ENCODE measurements at regions not wholly inside any gene's neighbourhood (a gene's known extent, or its start where the extent isn't known, plus 50 kb on each side); places are given as distances from the start of the nearest gene placed in this dataset.

DNA sequence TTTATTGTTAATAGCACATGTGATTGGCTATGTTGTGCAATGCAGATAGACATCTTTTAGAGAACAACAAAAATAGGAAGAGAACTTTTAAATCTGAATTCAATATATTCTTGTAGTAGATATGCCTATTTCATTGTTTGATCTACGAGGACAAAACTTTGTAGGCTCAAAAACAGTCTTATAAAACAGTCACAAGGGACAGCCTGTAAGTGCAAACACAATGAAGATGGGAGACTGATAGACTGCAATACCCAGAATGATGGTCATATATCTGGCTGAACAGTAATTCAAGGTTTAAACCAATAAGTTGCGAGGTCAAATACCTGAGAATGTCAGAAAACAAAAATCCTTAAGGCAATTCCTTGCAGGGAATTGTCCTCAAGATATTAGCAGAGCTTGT lies 1342.9 kb upstream of the ADGRB3 start:
- DNase-seq (ENCODE audit: low read depth), result no peak
- H3K4me3 ChIP-seq (ENCODE audit: control insufficient read depth, low read depth, low read length), result no peak overlapping the region
- TF ChIP-seq, protein P1, sequence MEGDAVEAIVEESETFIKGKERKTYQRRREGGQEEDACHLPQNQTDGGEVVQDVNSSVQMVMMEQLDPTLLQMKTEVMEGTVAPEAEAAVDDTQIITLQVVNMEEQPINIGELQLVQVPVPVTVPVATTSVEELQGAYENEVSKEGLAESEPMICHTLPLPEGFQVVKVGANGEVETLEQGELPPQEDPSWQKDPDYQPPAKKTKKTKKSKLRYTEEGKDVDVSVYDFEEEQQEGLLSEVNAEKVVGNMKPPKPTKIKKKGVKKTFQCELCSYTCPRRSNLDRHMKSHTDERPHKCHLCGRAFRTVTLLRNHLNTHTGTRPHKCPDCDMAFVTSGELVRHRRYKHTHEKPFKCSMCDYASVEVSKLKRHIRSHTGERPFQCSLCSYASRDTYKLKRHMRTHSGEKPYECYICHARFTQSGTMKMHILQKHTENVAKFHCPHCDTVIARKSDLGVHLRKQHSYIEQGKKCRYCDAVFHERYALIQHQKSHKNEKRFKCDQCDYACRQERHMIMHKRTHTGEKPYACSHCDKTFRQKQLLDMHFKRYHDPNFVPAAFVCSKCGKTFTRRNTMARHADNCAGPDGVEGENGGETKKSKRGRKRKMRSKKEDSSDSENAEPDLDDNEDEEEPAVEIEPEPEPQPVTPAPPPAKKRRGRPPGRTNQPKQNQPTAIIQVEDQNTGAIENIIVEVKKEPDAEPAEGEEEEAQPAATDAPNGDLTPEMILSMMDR (conservative IDR thresholded peaks at IDR 0.05; ENCODE audit: control insufficient read depth, insufficient read depth, low read depth, low read length), result no peak

DNA sequence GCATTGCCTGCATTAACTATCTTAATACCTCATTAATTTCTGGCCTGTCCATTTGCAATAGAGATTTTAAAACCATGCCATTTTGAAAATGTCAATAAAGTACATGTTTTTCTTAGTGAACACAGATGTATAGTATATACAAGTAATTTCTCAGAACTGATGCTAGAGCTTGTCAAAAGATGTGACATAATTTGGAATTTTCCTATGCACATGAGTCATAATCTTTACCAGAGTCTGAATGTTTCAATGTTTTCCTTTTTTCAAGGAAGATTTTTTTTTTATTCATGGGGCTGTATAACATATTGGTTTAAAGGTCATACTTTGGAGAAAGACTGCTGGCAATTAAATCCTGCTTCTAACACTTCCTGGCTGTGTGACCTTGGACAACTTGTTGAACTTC lies 1347.5 kb upstream of the ADGRB3 start:
- TF ChIP-seq, protein P1 (conservative IDR thresholded peaks at IDR 0.05; ENCODE audit: control insufficient read depth, insufficient read depth, low read depth, low read length), result no peak

DNA sequence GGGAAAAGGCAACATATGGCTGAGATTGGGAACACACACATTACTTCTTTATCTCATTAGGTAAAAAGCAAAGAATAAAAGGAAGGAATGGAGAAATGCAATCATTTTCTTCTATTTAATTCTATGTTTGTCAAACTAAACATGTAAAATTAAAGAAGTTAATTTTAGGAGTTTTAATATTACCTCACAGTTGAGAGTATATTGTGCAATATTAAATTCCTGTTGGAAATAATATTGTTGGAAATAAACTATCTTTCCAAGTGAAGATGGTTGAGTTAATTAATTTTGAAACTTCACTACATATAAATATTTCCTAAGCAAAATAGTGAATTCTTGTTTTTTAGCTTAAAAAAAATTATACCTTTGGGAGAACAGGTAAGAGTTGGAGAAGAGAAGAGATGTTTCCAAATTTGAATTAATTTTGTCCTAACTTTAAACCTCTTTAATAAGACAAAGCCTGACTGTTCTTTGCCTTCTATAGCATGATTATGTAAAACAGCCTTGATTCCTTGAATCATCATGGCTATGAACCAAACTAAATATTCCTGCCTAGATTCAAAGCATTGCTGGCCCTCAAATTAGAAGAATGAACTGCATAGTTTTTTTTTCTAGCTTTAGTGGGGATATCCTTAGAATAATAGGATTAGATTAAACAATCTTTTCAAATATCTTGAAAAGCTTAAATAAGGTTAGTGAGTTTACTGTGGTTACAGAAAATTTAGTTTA lies 1349.1 kb upstream of the ADGRB3 start:
- H3K4me3 ChIP-seq (ENCODE audit: control insufficient read depth, low read depth, low read length), result no peak overlapping the region
- TF ChIP-seq, protein P1 (conservative IDR thresholded peaks at IDR 0.05; ENCODE audit: control insufficient read depth, insufficient read depth, low read depth, low read length), result no peak
- peak; percentile 15 for DNase-seq (ENCODE audit: low read depth)

More for the DNA sequence above, 1347.5 kb upstream of the ADGRB3 start:
- DNase-seq (ENCODE audit: low read depth), result peak; percentile 13
- H3K4me3 ChIP-seq (ENCODE audit: control insufficient read depth, low read depth, low read length), result no peak overlapping the region

DNA sequence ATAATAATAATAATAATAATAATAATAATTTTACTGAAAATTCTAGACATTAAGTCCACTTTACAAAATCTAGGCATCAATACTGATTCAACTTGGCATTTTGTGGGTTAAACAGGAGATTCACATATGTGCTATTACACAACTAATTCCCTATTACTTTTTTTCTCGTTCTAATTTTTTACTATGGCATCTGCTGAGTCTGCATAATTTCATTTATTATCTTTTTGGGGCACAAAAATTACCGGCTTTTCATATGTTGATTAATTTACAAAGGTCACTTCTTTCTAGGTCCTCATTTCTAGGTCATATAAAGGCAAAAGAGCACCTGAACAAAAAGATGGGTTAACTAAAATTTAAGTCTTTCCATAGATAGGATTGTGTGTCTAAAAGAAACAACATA lies 1357.8 kb upstream of the ADGRB3 start:
- no peak for DNase-seq (ENCODE audit: low read depth)
- TF ChIP-seq, protein P1 (conservative IDR thresholded peaks at IDR 0.05; ENCODE audit: control insufficient read depth, insufficient read depth, low read depth, low read length), result no peak
- H3K4me3 ChIP-seq (ENCODE audit: control insufficient read depth, low read depth, low read length), result no peak overlapping the region

DNA sequence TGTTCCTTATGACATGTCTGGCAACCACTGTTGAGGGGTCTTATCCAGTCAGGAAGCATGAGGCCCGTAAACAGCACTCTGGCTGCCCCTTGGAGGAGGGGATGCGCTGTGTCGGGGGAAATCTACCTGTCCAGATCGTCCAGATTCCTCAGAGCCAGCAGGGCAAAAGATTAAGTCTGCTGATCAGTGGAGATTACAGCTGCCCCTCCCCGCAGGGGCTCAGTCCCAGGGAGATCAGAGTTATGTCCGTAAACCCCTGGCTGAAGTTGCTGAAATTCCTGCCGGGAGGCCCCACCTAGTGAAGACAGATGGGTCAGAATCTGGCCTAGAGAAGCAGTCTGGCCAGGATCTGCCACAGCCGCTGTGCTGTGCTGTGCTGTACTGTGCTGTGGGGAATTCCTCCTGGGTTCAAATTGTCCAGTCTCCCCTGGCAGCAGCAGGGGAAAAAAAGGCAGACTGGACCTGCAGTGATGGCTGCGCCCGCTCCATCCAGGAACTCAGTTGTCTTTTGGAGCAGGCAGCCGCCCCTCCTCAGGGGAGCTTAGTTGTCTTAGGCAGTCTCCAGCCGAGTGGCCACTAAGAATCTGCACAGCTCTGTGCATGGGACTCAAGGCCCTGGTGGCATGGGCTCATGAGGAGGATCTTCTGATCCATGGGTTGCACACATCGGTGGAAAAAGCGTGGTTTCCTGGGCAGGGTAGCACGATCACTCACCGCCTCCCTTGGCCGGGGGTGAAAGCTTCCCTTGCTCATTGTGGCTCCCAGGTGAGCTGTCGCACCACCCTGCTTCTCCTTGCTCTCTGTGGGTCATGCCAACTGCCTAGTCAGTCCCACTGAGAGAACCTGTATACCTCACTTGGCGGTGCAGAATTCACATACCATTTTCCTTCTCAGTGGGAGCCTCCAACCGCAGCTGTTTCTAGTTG lies 1368.8 kb upstream of the ADGRB3 start:
- no peak for DNase-seq (ENCODE audit: low read depth)
- TF ChIP-seq, protein P1 (conservative IDR thresholded peaks at IDR 0.05; ENCODE audit: control insufficient read depth, insufficient read depth, low read depth, low read length), result no peak
- no peak overlapping the region for H3K4me3 ChIP-seq (ENCODE audit: control insufficient read depth, low read depth, low read length)

DNA sequence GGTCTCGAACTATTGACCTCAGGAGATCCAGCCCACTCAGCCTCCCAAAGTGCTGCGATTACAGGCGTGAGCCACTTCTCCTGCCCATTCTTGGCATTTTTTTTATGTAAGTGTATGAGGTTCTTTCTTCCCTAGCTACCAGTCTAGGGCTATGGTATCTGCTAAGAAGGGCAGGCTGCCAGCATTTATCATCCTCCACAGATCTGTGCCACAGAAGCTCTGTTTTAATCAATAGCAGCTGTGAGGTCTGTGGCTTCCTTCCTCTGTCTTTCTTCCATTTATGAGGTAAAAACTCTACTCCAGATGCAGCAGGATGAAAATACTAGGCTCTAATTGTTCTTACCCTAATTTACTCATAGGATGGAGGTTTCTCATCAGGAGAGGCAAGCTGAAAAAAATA lies 1382.4 kb upstream of the ADGRB3 start:
- no peak overlapping the region for H3K4me3 ChIP-seq (ENCODE audit: control insufficient read depth, low read depth, low read length)
- peak; percentile 21 for DNase-seq (ENCODE audit: low read depth)
- TF ChIP-seq, protein P1 (conservative IDR thresholded peaks at IDR 0.05; ENCODE audit: control insufficient read depth, insufficient read depth, low read depth, low read length), result no peak
